Right renal pelvis (tissue), 4 donors: ENCODE measurements at regions not wholly inside any gene's neighbourhood (a gene's known extent, or its start where the extent isn't known, plus 50 kb on each side); places are given as distances from the start of the nearest gene placed in this dataset.
"Not testable (repeated sequence)": the region's sequence is repeated elsewhere in the genome, so short reads cannot be mapped to it uniquely, and the experiment has no call there.

Experiments used
- DNase-seq, 4 donors: peaks; one replicate each; pipeline ENCODE4 v3.0.0-alpha.2; 2013; ENCODE audit warnings: low read depth in 4 of 4, low spot score in 3 of 4, missing footprints in 1 of 4

- DNase-seq, result no peak
These were observed 192.4 kb upstream of the MYLIP start for GRCh38 chr6:15936503-15936902.

GRCh38 chr6:15935661-15936060 lies 193.2 kb upstream of the MYLIP start:
- DNase-seq, result no peak

GRCh38 chr6:15931697-15932096 lies 197.2 kb upstream of the MYLIP start:
- DNase-seq, result not testable (repeated sequence)

DNA sequence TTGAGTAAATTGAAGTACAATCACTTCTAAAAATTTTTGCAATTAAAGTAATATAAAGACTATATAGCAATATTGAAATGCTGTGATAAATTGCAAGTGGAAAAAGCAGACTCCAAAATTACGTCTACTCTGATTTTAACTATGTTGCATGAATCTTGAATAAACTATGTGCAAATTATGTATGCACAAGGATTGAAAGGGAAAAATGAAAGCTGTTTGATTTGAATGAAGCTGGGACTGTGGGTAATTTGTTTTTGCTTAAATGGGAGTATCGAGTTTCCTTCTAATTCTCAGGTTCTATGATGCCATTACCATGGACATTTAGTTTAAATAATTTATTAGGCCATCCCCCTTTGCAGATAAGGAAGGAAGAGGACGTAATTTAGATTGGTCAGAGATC lies 198.7 kb upstream of the MYLIP start:
- DNase-seq, result no peak

DNA sequence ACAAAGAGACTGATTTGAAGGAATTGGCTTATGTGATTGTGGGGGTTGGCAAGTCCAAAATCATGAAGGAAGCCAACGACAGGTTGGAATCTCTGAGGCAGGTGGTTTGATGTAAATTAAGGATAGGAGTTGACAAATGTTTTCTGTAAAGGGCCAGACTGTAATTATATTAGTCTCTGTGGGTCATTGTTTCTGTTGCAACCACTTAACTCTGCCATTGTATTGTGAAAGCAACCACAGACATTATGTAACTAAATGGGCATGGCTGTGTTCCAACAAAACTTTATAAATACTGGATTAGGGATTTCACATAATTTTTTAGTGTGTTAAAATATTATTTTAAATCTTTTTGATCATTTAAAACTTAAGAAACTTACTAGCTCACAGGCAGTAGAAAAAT lies 199.2 kb upstream of the MYLIP start:
- DNase-seq, result no peak

DNA sequence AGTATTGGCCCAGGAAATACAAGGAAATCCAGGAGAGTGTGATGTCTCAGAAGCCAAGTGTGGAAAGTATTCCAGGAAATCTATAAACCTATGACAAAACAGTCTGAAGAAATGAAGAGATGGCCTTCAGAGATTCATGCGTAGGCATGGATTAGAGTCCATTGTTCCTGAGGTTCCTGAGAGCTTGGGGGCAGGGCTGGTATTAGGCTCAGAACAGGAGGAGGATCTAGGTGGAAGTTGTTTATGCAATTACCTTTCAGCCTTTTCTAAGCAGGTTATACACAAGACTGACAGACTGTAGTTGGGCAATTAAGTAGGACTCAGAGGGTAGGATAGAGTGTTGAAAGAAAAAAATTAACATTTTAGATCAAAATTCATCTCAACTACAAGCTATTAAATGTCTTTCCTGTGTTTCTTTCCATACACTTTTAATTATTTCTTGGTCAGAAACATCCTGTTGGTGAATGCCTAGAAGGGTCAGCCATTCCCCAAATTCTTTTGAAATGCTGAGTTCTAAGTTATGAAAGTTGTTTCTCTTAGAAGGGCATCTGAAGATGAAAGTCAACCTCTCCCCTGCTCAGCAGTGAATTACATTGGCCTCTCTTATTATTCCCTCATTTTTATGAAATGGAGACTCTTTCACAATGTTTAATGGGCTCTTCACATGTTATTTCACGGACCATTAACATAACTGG lies 201.2 kb upstream of the MYLIP start:
- no peak for DNase-seq

- DNase-seq, result no peak
These were observed 202.6 kb upstream of the MYLIP start for GRCh38 chr6:15926256-15926655.

GRCh38 chr6:15924893-15925292 lies 204.0 kb upstream of the MYLIP start:
- DNase-seq, result no peak

GRCh38 chr6:15922510-15923250 lies 206.2 kb upstream of the MYLIP start:
- no peak for DNase-seq

- no peak for DNase-seq
These were observed 207.6 kb upstream of the MYLIP start for GRCh38 chr6:15921243-15921642.

DNA sequence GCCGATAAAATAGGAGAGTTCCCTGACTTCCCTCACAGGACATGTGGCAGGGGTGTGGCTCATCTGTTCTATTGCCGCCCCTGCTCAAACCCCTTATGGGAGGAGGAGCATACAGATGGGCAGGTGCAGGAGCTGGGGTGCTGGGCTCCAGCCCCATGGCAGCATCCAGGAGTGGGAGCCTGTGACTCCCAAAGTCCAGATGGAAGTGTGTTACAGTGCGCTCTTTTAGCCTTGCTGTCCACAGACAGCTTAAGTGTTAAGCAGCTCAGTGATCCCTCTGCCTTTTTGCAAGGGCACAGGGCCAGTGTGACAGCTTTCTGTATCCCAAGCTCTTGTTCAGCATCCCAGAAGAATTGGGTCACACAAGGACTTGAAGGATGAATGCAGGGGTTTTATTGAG lies 212.3 kb upstream of the MYLIP start:
- no peak for DNase-seq

GRCh38 chr6:15915508-15916178 lies 213.2 kb upstream of the MYLIP start:
- no peak for DNase-seq

DNA sequence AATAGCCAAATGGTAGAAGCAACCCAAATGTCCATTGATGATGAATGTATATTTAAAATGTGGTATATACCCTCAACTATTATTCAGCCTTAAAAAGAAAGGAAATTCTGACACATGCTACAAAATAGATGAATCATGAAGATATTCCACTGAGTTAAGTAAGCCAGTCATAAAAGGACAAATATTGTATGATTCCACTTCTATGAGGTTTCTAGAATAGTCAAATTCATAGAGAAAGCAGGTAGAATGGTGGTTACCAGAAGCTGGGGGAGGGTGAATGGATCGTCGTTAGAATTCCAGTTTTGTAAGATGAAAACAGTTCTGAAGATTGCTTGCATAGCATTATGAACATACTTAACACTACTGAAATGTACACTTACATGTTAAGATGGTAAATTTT lies 214.3 kb upstream of the MYLIP start:
- DNase-seq, result no peak

DNA sequence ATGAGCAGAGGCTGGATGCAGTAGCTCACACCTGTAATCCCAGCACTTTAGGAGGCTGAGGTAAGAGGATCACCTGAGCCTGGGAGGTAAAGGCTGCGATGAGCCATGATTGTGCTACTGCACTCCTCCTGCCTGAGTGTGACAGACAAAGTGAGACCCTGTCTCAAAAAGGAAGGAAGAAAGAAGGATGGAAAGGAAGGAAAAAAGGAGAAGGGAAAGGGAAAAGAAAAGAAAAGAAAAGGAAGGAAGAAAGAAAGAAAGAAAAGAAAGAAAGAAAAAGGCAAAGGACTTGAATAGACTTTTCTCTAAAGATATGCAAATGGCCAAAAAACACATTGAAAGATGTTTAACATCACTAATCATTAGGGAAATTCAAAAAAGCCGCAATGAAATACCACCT lies 215.3 kb upstream of the MYLIP start:
- no peak for DNase-seq

GRCh38 chr6:15912505-15913400 lies 216.1 kb upstream of the MYLIP start:
- DNase-seq, result no peak

DNA sequence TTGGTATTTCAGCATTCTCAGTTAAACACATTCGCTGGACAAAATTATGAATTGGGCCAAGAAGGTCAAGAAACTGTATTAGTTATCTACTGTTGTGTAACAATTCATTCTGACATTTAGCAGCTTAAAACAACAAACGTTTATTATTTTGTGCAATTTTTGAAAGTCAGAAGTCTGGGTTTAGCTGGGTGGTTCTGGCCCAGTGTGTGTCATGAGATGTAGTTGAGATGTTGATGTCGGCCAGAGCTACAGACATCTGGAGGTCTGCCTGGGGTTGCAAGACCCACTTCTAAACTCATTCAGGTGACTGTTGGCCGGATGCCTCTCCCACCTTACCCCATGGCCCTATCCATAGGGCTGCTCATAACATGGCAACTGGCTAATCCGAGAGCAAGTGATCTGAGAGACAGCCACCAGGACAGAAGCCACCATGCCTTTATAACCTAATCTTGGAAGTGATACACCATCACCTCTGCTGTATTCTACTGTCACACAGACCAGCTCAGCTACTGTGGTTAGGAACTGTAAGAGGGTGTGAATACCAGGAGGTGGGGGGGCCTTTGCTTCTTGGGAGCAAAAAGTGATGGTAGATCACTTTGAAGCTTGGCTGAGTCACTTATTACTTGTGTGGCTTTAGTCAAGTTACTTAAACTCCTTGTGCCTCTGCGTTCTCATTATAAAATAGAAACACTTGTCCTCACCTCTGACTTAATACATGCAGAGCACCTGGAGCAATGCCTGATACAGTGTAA lies 217.0 kb upstream of the MYLIP start:
- DNase-seq, result no peak

DNA sequence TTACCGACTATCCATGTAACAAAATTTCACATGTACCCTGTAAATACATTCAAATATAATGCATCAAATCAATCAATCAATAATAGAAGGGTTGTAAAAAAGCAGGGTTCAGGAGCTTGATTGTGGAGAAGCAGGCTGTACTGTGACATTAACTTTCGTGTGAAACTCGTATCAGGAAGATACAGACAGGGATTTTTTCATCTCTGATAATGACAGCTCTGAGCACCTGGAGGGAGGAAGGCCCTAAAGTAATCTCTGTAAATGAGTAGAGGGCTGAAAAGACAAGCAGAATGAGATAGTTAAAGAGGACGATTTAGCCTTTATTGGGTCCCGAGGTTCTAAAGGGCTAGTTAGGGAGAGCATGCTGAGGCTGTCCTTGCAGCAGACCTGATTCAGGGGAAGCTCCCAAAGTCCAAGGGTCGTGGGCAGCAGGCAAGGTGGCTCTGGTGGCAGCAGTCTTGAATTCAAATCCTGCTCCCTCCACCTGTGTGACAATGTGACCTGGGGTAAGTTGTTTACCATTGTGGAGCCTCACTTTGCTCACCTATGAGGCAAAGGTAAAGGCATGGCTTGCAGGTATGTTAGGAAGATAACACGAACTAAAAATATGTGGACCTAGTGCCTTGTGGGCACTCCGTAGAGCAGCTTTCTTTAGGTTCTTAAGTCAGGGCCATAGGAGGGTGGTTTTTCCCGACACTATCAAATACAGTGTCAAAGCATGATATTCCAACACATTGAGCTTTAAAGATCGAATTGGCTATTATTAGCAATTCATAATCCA lies 219.4 kb upstream of the MYLIP start:
- DNase-seq, result no peak

- no peak for DNase-seq
These were observed 220.0 kb upstream of the MYLIP start for GRCh38 chr6:15908871-15909270.

- no peak for DNase-seq
These were observed 220.9 kb upstream of the MYLIP start for GRCh38 chr6:15907914-15908518.
